ENCODE measurements at regions not wholly inside any gene's neighbourhood (a gene's known extent, or its start where the extent isn't known, plus 50 kb on each side); places are given as distances from the start of the nearest gene placed in this dataset.

- DNase-seq (ENCODE audit: low read depth): no peak
- H3K4me3 ChIP-seq (ENCODE audit: low read depth, low read length): no peak overlapping the region
- TF ChIP-seq MYC (IDR thresholded peaks at IDR 0.05; ENCODE audit: low read depth, low read length): no peak
- TF ChIP-seq, protein P1, sequence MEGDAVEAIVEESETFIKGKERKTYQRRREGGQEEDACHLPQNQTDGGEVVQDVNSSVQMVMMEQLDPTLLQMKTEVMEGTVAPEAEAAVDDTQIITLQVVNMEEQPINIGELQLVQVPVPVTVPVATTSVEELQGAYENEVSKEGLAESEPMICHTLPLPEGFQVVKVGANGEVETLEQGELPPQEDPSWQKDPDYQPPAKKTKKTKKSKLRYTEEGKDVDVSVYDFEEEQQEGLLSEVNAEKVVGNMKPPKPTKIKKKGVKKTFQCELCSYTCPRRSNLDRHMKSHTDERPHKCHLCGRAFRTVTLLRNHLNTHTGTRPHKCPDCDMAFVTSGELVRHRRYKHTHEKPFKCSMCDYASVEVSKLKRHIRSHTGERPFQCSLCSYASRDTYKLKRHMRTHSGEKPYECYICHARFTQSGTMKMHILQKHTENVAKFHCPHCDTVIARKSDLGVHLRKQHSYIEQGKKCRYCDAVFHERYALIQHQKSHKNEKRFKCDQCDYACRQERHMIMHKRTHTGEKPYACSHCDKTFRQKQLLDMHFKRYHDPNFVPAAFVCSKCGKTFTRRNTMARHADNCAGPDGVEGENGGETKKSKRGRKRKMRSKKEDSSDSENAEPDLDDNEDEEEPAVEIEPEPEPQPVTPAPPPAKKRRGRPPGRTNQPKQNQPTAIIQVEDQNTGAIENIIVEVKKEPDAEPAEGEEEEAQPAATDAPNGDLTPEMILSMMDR (IDR thresholded peaks at IDR 0.05; ENCODE audit: low read depth, low read length): no peak
- TF ChIP-seq, protein P2, sequence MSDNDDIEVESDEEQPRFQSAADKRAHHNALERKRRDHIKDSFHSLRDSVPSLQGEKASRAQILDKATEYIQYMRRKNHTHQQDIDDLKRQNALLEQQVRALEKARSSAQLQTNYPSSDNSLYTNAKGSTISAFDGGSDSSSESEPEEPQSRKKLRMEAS (IDR thresholded peaks at IDR 0.05; ENCODE audit: low read depth, low read length): no peak
- TF ChIP-seq POLR2A (IDR thresholded peaks at IDR 0.05; ENCODE audit: extremely low read depth, insufficient read length): no peak
Measured at GRCh38 chr16:86436466-86437185, 73.7 kb upstream of the FOXF1 start.

- TF ChIP-seq, protein P1 (IDR thresholded peaks at IDR 0.05; ENCODE audit: low read depth, low read length): no peak
- TF ChIP-seq, protein P2 (IDR thresholded peaks at IDR 0.05; ENCODE audit: low read depth, low read length): no peak
- no peak for DNase-seq (ENCODE audit: low read depth)
Measured at GRCh38 chr16:86437348-86437747, 73.0 kb upstream of the FOXF1 start.

GRCh38 chr16:86442703-86443102 is 67.6 kb upstream of the FOXF1 start:
- no peak overlapping the region for H3K4me3 ChIP-seq (ENCODE audit: low read depth, low read length)
- no peak for TF ChIP-seq POLR2A (IDR thresholded peaks at IDR 0.05; ENCODE audit: extremely low read depth, insufficient read length)
- TF ChIP-seq, protein P1 (IDR thresholded peaks at IDR 0.05; ENCODE audit: low read depth, low read length): no peak
- TF ChIP-seq, protein P2 (IDR thresholded peaks at IDR 0.05; ENCODE audit: low read depth, low read length): no peak
- TF ChIP-seq MYC (IDR thresholded peaks at IDR 0.05; ENCODE audit: low read depth, low read length): no peak

More at GRCh38 chr16:86437348-86437747, 73.0 kb upstream of the FOXF1 start:
- no peak overlapping the region for H3K4me3 ChIP-seq (ENCODE audit: low read depth, low read length)

GRCh38 chr16:86443508-86444147 is 66.7 kb upstream of the FOXF1 start:
- no peak for DNase-seq (ENCODE audit: low read depth)
- TF ChIP-seq, protein P2 (IDR thresholded peaks at IDR 0.05; ENCODE audit: low read depth, low read length): no peak
- no peak for TF ChIP-seq POLR2A (IDR thresholded peaks at IDR 0.05; ENCODE audit: extremely low read depth, insufficient read length)
- TF ChIP-seq, protein P1 (IDR thresholded peaks at IDR 0.05; ENCODE audit: low read depth, low read length): no peak
- no peak for TF ChIP-seq MYC (IDR thresholded peaks at IDR 0.05; ENCODE audit: low read depth, low read length)
- no peak overlapping the region for H3K4me3 ChIP-seq (ENCODE audit: low read depth, low read length)

More at GRCh38 chr16:86442703-86443102, 67.6 kb upstream of the FOXF1 start:
- no peak for DNase-seq (ENCODE audit: low read depth)

DNA sequence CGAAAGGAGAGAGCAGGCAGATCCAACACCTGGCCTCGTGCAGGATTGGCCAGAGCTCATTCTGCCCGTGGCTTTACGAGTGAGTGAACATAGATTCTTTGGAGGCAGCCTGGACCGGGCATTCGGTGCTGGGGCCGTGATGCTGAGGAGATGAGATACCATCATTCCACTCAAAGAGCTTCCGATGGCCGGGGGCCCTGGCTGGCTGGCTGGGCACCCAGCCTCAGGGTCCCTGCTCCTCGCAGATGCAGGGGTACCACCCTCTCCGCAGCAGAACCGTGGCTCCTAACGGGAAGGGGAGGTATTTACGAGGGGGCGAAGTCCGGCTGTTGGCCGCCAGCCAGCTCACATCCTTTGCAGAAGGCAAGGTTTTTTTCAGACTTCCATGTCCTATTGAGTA is 66.1 kb upstream of the FOXF1 start:
- TF ChIP-seq POLR2A (IDR thresholded peaks at IDR 0.05; ENCODE audit: extremely low read depth, insufficient read length) (no peak), MYC (IDR thresholded peaks at IDR 0.05; ENCODE audit: low read depth, low read length) (no peak)
- TF ChIP-seq, protein P1 (IDR thresholded peaks at IDR 0.05; ENCODE audit: low read depth, low read length): no peak
- TF ChIP-seq, protein P2 (IDR thresholded peaks at IDR 0.05; ENCODE audit: low read depth, low read length): no peak

More for the DNA sequence above, 66.1 kb upstream of the FOXF1 start:
- no peak overlapping the region for H3K4me3 ChIP-seq (ENCODE audit: low read depth, low read length)
- no peak for DNase-seq (ENCODE audit: low read depth)
